ENCODE measurements at regions not wholly inside any gene's neighbourhood (a gene's known extent, or its start where the extent isn't known, plus 50 kb on each side); places are given as distances from the start of the nearest gene placed in this dataset.
"Not testable (repeated sequence)": the region's sequence is repeated elsewhere in the genome, so short reads cannot be mapped to it uniquely, and the experiment has no call there.

GRCh38 chr11:29616611-29617010 is 400.2 kb downstream of the KCNA4 start:
- no peak for DNase-seq

DNA sequence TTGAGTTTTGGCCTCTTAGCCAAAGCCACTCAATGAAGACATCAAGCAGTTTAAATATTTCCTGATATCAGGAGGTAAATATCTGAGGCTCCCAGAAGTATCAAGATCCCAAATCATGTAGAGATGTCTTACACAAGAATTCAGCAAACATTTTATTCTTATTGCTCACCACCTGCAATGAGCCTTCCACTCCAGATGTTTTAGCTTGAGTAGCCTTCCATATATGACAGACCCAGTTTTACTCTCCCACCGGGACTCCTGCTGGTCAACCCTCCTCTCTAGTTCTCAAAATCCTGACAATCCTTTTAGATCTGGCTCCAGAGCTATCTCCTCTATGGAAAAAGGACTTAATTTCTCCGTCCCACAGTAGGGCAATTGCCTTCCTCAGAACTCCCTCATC is 404.4 kb downstream of the KCNA4 start:
- no peak for DNase-seq

DNA sequence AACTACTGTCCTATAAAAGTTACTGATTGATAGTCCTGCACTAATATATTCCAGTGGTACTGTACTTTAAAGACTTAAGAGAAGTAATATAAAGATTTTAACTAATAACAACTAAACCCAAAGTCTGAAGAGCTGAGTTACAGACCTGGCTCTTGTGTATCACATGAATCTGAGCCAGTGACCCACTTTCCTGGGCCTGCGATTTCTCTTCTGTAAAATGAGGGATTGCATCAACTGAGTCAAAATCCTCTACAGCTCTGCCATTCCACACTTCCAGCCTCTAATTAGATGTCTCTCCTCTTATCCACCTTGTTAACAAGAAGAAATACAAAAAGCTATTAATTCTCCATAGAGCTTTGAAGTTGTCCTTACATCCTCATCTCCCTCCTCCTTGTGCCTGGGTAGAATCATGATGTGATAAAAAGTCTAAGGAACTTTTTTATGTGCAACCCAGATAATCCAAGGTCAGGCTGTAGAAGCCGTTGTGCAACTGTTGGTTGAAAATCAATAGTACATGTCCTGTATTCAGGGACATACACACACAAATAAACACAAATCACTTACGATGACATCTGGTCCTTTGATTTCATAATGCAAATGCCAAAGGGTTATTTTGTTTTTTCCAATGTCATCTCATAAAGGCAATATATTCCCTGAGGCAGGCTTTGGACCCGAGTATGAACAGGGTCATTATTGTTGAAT is 410.3 kb downstream of the KCNA4 start:
- no peak for DNase-seq

DNA sequence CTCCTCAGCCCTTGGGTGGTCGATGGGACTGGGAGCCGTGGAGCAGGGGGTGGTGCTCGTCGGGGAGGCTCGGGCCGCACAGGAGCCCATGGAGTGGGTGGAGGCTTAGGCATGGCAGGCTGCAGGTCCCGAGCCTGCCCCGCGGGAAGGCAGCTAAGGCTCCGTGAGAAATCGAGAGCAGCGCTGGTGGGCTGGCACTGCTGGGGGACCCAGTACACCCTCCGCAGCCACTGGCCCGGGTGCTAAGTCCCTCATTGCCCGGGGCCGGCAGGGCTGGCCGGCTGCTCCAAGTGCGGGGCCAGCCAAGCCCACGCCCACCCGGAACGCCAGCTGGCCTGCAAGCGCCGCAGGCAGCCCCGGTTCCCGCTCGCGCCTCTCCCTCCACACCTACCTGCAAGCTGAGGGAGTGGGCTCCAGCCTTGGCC is 416.7 kb downstream of the KCNA4 start:
- not testable (repeated sequence) for DNase-seq

- no peak for DNase-seq
Observed at GRCh38 chr11:29584342-29584741, 432.5 kb downstream of the KCNA4 start.

GRCh38 chr11:29578806-29579205 is 438.0 kb downstream of the KCNA4 start:
- DNase-seq: no peak

- DNase-seq: no peak
Observed at GRCh38 chr11:29564486-29564885, 452.3 kb downstream of the KCNA4 start.

DNA sequence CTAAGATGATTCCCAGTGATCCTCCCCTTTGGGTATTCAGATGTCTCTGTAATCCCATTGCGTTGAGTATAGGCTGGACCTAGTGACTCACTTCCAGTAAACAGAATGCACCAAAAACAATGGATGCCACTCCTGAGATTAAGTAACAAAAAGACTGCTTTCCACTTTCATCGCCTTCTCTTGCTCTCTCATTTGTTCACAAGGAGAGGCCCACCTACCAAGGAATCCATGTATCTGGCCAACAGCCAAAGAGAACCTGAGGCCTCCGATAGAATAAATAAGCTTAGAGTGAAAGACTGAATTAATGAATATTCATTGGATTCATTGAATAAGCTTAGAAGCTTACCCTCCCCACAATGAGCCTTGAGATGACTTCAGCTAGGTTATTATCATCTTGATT is 454.6 kb downstream of the KCNA4 start:
- no peak for DNase-seq

GRCh38 chr11:29553990-29554389 is 462.8 kb downstream of the KCNA4 start:
- no peak for DNase-seq

DNA sequence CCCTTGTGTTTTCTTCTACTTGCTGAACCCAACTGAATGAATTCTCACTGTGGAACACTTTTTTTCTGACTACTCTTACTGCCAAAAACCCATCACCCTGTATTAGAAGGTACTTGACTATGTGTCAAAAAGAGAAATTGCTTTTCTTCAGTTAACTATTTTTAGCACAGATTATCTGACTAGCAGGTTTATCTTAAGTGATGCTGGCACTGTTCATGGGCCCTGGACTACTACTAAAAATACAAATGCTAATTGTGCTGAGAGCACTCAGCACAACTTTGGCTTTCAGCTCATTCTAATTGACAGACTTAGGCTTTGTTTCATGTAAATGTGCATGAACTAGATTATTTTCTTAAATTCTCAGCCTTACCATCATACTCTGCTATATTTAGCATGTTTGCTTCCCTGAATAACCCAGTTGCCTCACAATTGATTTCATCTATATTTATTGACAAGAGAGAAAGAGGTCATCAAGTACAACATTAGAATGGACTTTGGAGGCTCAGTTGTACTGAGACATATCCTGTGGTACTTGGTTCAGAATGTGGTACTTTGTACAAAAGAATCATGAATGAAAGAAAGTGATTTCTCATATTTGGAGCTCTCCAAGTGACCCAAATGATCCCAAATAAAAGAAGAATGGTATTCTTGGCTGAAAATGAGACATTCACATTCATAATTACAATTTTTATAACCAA is 478.3 kb downstream of the KCNA4 start:
- DNase-seq: no peak

GRCh38 chr11:29534836-29535235 is 482.0 kb downstream of the KCNA4 start:
- no peak for DNase-seq

DNA sequence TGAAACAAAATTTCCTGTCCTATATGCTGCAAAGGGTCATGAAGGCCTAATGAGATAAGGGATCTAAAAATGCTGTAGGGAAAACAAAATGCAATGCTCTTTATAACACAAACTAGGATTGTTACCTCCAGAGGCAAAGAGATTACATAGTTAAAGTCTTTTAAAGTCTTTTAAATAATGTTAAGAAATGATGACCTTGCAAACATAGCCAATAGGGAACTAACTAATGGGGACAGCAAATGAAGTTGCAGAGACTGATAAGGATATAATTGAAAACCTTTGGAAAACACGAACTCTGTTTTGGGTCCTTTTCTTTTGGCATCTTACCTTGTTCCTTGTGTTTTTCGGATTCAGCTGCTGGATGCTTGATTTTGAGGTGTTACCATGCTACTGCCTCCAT is 485.9 kb downstream of the KCNA4 start:
- DNase-seq: no peak

DNA sequence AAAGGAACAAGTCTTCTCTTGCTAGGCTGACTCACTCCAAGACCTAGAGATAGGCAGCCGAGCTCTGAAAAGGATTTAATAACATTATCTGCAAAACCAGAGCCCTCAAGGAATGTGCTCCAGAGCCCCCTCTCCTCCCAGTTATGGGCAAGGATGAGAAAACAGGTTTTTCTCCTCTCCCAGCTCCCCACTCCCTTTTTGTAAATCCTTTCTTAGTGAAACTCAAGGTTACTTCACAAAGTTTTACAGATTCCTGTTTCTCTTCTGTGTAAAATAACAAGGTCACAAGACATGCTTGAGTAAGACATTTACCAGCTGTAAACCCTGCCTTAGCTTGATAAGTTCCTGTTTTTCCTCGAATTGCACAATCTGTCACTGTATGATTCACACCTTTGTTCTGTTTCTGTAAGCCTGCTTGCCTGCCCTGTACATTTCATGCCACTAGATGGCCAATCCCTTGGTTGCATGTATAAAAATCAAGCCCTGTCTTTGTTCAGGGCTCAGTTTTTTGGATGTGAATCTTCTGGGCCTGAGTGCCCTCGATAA is 489.4 kb downstream of the KCNA4 start:
- DNase-seq: peak; percentile 27

GRCh38 chr11:29518389-29519174 is 498.2 kb downstream of the KCNA4 start:
- DNase-seq: peak; percentile 2

GRCh38 chr11:29511394-29511793 is 505.4 kb downstream of the KCNA4 start:
- no peak for DNase-seq

- DNase-seq: no peak
Observed at GRCh38 chr11:29507376-29507775, 509.5 kb downstream of the KCNA4 start.

DNA sequence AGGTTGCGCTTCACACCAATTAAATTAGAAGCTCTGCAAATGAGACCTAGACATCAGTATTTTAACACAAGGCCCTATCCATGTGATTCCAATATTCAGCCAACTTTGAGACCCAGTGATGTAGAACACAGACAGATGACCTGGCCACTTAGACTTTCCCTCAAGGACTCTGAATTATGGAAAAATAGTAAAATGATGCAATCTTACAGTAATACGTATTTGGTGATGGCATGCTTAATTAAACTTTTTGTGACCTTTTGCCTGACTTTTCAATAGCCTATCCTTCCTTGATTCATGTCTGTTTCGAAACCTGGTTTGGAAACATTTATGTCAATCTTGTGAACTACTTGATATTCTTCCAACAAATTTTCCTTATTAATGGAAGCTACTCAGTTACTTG is 521.2 kb downstream of the KCNA4 start:
- DNase-seq: no peak

DNA sequence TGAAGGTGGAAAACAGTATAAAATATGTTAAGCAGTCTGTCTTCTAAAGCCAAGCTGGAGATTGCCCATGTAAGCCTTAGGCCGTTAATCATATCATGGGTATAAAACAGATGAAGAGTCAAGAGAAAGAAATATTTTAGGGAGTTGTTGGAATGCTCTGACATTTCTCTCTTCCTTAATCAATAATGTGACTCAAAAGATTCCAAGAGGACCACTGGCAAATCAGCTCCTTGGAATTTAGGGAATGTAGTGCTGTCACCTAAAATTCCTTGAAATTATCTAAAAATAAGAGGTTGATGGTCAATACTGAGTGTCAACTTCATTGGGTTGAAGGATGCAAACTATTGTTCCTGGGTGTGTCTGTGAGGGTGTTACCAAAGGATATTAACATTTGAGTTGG is 525.9 kb downstream of the KCNA4 start:
- no peak for DNase-seq

DNA sequence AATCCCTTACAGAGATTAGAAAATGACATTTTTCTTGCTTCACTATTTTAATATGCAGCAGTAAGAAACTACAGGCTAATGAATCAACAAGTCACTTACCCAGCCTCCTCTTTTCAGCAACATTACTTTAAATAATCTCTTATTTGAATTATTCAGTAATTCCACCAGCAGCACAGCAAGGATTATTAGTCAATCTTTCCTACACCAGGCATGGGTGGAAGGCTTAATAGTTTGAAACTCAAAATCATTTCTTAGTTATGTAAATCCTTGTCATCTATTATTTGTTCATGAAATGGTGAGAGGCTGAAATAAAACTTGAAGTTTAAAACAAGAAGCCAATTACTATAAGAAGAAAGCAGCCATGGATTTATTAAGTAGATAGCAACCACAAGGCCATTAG is 530.5 kb downstream of the KCNA4 start:
- no peak for DNase-seq

- no peak for DNase-seq
Observed at GRCh38 chr11:29485641-29486040, 531.2 kb downstream of the KCNA4 start.

DNA sequence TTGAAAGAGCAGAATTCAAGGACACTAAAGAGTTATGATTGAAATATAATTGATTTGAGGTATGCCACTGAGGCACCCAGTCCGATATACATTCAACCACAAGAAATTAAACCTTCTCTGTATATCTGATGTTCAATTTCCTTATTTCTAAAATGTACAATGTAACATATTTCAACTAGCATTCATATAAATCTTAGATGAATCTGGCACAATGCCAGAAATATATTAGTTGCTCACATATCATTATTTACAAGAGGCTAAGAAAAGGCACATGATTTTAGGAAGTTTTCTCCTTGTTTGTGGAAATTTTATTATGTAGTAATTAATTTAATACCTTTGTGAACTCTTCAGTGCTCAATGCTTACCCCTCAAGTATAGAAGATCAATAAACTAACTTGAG is 532.3 kb downstream of the KCNA4 start:
- DNase-seq: no peak

- DNase-seq: no peak
Observed at GRCh38 chr11:29483831-29484230, 533.0 kb downstream of the KCNA4 start.

GRCh38 chr11:29482510-29482909 is 534.3 kb downstream of the KCNA4 start:
- no peak for DNase-seq

DNA sequence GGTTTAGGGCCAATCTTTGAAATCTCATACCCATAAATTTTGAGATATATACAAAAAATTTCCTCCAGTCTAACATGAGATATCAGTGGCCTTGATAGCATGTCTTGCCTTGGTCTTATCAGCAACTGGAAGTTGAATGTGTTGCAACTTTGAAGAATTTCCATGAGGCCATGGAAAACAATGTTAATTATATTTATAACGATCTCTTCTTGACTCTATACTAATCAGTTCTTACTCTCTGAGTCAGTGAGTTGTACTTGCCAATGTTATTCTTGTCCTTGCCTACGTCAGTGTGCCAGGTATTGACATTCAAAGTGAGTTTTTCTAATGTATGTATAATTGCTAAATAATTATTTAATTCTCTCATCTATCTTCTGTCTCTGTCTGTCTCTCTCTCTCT is 535.1 kb downstream of the KCNA4 start:
- DNase-seq: no peak
